Neural cell (in vitro differentiated cells): ENCODE measurements at regions not wholly inside any gene's neighbourhood (a gene's known extent, or its start where the extent isn't known, plus 50 kb on each side); places are given as distances from the start of the nearest gene placed in this dataset.

Experiments
- H2AFZ ChIP-seq: fragments of 200-600, 300-800 bp; sonication (generic), shearing (Covaris generic); 2 replicates; pipeline ENCODE4 v1.6.0; 2014; ENCODE audit warnings: low read depth, mild to moderate bottlenecking, antibody characterized with exemption, low read length, moderate library complexity
- H3F3A ChIP-seq: fragments of 200-600 bp; shearing (Covaris generic); 2 replicates; pipeline ENCODE4 v1.6.1; 2016; ENCODE audit warnings: mild to moderate bottlenecking, moderate library complexity, mixed read lengths, antibody characterized with exemption, low read length; ENCODE audit not compliant: insufficient read depth, poor library complexity, severe bottlenecking
- H3K27ac ChIP-seq: fragments of 200-600, 300-800 bp; sonication (generic), shearing (Covaris generic); 2 replicates; pipeline ENCODE4 v1.5.1; 2014; ENCODE audit warnings: mild to moderate bottlenecking, low read length, moderate library complexity
- H3K27me3 ChIP-seq: fragments of 300-800, 200-600 bp; sonication (generic), shearing (Covaris generic); 2 replicates; pipeline ENCODE4 v1.6.0; 2014; ENCODE audit warnings: mild to moderate bottlenecking, low read depth, low read length, moderate library complexity; ENCODE audit not compliant: insufficient read depth
- H3K36me3 ChIP-seq: fragments of 300-800, 200-600 bp; sonication (generic), shearing (Covaris generic); 2 replicates; pipeline ENCODE4 v1.5.1; 2014; ENCODE audit warnings: mild to moderate bottlenecking, antibody characterized with exemption, low read length, moderate library complexity; ENCODE audit not compliant: insufficient read depth
- H3K4me2 ChIP-seq: fragments of 300-800, 200-600 bp; sonication (generic), shearing (Covaris generic); 2 replicates; pipeline ENCODE4 v1.6.0; 2014; ENCODE audit warnings: mild to moderate bottlenecking, low read length
- H3K4me3 ChIP-seq: fragments of 300-800, 200-600 bp; sonication (generic), shearing (Covaris generic); 2 replicates; pipeline ENCODE4 v1.5.1; 2014; ENCODE audit warnings: mild to moderate bottlenecking, low read length, moderate library complexity
- H3K79me2 ChIP-seq: fragments of 200-600 bp; shearing (Covaris generic); replicated peaks from 2 replicates; pipeline ENCODE4 v1.6.0; 2014; ENCODE audit warnings: mild to moderate bottlenecking, low read length, moderate library complexity; ENCODE audit not compliant: insufficient read depth
- H3K9ac ChIP-seq: fragments of 300-800, 200-600 bp; sonication (generic), shearing (Covaris generic); 2 replicates; pipeline ENCODE4 v1.6.1; 2016; ENCODE audit warnings: mild to moderate bottlenecking, low read length, mixed read lengths
- H3K9me2 ChIP-seq: fragments of 200-600 bp; shearing (Covaris generic); 2 replicates; pipeline ENCODE4 v1.6.1; 2016; ENCODE audit warnings: mild to moderate bottlenecking, low read length, mixed read lengths; ENCODE audit not compliant: insufficient read depth
- H3K9me3 ChIP-seq: fragments of 200-600, 300-800 bp; sonication (generic), shearing (Covaris generic); 2 replicates; pipeline ENCODE4 v1.6.1; 2016; ENCODE audit warnings: mild to moderate bottlenecking, mixed run types, low read length, moderate library complexity, mixed read lengths
- H4K20me1 ChIP-seq: fragments of 200-600 bp; shearing (Covaris generic); 2 replicates; pipeline ENCODE4 v1.6.1; 2016; ENCODE audit warnings: mild to moderate bottlenecking, mixed run types; ENCODE audit not compliant: insufficient read depth
- EP300 ChIP-seq: fragments of 450-650 bp; conservative IDR thresholded peaks from 2 replicates; pipeline ENCODE4 v1.6.1; 2014; ENCODE audit warnings: antibody characterized with exemption, mild to moderate bottlenecking, moderate library complexity; ENCODE audit not compliant: poor library complexity, severe bottlenecking
- EZH2 ChIP-seq: fragments of 200-600, 300-800 bp; shearing (Covaris generic), sonication (generic); IDR thresholded peaks from 2 replicates; pipeline ENCODE4 v1.6.1; 2014; ENCODE audit warnings: antibody characterized with exemption, low read length, borderline replicate concordance, mild to moderate bottlenecking; ENCODE audit not compliant: insufficient read depth, poor library complexity, severe bottlenecking
- MXI1 ChIP-seq: fragments of 450-650 bp; conservative IDR thresholded peaks from 2 replicates; pipeline ENCODE4 v1.6.1; 2014; ENCODE audit warnings: antibody characterized with exemption, mild to moderate bottlenecking; ENCODE audit not compliant: poor library complexity, severe bottlenecking
- POLR2AphosphoS5 ChIP-seq: IDR thresholded peaks from 2 replicates; pipeline ENCODE4 v1.6.1; 2012
- RAD21 ChIP-seq: fragments of 450-650 bp; conservative IDR thresholded peaks from 2 replicates; pipeline ENCODE4 v1.6.1; 2014; ENCODE audit warnings: antibody characterized with exemption, mild to moderate bottlenecking, moderate library complexity
- SMC3 ChIP-seq: fragments of 450-650 bp; conservative IDR thresholded peaks from 2 replicates; pipeline ENCODE4 v1.6.1; 2014; ENCODE audit warnings: antibody characterized with exemption, mild to moderate bottlenecking, moderate library complexity; ENCODE audit not compliant: poor library complexity
- TAF1 ChIP-seq: IDR thresholded peaks from 2 replicates; pipeline ENCODE4 v1.6.1; 2012; ENCODE audit warnings: low read depth
- TF ChIP-seq, protein P1 (sequence below): fragments of 450-650 bp; IDR thresholded peaks from 2 replicates; pipeline ENCODE4 v1.5.1; 2014; ENCODE audit warnings: antibody characterized with exemption, mild to moderate bottlenecking, moderate library complexity; ENCODE audit not compliant: poor library complexity, severe bottlenecking
- TF ChIP-seq, protein P2 (sequence below): IDR thresholded peaks from 2 replicates; pipeline ENCODE4 v1.6.1; 2012; ENCODE audit warnings: borderline replicate concordance

DNA sequence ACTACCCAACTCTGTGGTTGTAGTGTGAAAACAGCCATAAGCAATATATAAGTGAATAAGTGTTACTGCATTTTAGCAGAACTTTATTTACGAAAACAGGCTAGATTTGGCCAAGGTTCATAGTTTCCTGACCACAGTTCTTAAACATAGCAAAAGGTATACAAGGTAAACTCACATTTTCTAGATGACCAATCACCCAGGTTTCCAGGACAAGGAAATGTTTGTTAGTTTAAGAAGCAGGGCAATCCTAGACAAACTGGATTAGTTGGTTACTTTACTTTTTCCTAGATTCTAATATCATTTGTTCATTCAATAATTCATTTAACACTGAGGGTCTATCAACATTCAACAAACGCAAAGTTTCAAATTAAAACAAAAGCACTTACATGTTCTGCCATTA, 201.7 kb downstream of the SPRY2 start:
- no peak overlapping the region for H3K9ac ChIP-seq
- no peaks in the 10 kb centered on the region for H3K9me3 ChIP-seq
- no peak overlapping the region for H2AFZ ChIP-seq
- TF ChIP-seq, protein P1, sequence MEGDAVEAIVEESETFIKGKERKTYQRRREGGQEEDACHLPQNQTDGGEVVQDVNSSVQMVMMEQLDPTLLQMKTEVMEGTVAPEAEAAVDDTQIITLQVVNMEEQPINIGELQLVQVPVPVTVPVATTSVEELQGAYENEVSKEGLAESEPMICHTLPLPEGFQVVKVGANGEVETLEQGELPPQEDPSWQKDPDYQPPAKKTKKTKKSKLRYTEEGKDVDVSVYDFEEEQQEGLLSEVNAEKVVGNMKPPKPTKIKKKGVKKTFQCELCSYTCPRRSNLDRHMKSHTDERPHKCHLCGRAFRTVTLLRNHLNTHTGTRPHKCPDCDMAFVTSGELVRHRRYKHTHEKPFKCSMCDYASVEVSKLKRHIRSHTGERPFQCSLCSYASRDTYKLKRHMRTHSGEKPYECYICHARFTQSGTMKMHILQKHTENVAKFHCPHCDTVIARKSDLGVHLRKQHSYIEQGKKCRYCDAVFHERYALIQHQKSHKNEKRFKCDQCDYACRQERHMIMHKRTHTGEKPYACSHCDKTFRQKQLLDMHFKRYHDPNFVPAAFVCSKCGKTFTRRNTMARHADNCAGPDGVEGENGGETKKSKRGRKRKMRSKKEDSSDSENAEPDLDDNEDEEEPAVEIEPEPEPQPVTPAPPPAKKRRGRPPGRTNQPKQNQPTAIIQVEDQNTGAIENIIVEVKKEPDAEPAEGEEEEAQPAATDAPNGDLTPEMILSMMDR: no peak
- TF ChIP-seq TAF1: no peak
- no peak for TF ChIP-seq SMC3
- TF ChIP-seq POLR2AphosphoS5: no peak
- no peak for TF ChIP-seq EZH2
- no peak for TF ChIP-seq MXI1
- TF ChIP-seq, protein P2, sequence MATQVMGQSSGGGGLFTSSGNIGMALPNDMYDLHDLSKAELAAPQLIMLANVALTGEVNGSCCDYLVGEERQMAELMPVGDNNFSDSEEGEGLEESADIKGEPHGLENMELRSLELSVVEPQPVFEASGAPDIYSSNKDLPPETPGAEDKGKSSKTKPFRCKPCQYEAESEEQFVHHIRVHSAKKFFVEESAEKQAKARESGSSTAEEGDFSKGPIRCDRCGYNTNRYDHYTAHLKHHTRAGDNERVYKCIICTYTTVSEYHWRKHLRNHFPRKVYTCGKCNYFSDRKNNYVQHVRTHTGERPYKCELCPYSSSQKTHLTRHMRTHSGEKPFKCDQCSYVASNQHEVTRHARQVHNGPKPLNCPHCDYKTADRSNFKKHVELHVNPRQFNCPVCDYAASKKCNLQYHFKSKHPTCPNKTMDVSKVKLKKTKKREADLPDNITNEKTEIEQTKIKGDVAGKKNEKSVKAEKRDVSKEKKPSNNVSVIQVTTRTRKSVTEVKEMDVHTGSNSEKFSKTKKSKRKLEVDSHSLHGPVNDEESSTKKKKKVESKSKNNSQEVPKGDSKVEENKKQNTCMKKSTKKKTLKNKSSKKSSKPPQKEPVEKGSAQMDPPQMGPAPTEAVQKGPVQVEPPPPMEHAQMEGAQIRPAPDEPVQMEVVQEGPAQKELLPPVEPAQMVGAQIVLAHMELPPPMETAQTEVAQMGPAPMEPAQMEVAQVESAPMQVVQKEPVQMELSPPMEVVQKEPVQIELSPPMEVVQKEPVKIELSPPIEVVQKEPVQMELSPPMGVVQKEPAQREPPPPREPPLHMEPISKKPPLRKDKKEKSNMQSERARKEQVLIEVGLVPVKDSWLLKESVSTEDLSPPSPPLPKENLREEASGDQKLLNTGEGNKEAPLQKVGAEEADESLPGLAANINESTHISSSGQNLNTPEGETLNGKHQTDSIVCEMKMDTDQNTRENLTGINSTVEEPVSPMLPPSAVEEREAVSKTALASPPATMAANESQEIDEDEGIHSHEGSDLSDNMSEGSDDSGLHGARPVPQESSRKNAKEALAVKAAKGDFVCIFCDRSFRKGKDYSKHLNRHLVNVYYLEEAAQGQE: no peak
- no peak for TF ChIP-seq RAD21
- no peak for TF ChIP-seq EP300
- H3F3A ChIP-seq: no peaks in the 10 kb centered on the region
- H3K9me2 ChIP-seq: no peaks in the 10 kb centered on the region
- no peak overlapping the region for H3K27ac ChIP-seq
- H3K36me3 ChIP-seq: no peaks in the 10 kb centered on the region
- H4K20me1 ChIP-seq: no peaks in the 10 kb centered on the region
- H3K27me3 ChIP-seq: no peaks in the 10 kb centered on the region
- no peak overlapping the region for H3K4me3 ChIP-seq
- no peak overlapping the region for H3K4me2 ChIP-seq
- H3K79me2 ChIP-seq: no peaks in the 10 kb centered on the region

GRCh38 chr13:80137994-80138393, 202.9 kb downstream of the SPRY2 start:
- no peak overlapping the region for H3K4me2 ChIP-seq
- TF ChIP-seq TAF1 (no peak), SMC3 (no peak), POLR2AphosphoS5 (no peak), MXI1 (no peak), EP300 (no peak), RAD21 (no peak), EZH2 (no peak)
- TF ChIP-seq, protein P2: no peak
- TF ChIP-seq, protein P1: no peak
- H3K9me2 ChIP-seq: no peaks in the 10 kb centered on the region
- no peaks in the 10 kb centered on the region for H4K20me1 ChIP-seq
- H3K9ac ChIP-seq: no peak overlapping the region
- no peak overlapping the region for H2AFZ ChIP-seq
- no peak overlapping the region for H3K27ac ChIP-seq
- H3K4me3 ChIP-seq: no peak overlapping the region
- no peaks in the 10 kb centered on the region for H3F3A ChIP-seq
- no peaks in the 10 kb centered on the region for H3K36me3 ChIP-seq
- no peaks in the 10 kb centered on the region for H3K79me2 ChIP-seq
- H3K27me3 ChIP-seq: no peaks in the 10 kb centered on the region
- no peaks in the 10 kb centered on the region for H3K9me3 ChIP-seq
